HFF-Myc (cell line): ENCODE measurements at regions not wholly inside any gene's neighbourhood (a gene's known extent, or its start where the extent isn't known, plus 50 kb on each side); places are given as distances from the start of the nearest gene placed in this dataset.

Source experiments
- DNase-seq: peaks from one replicate; pipeline ENCODE4 v3.0.0-alpha.2; 2011; ENCODE audit warnings: low read depth; ENCODE audit errors: extremely low read depth
- H3K4me3 ChIP-seq: replicated peaks from 2 replicates; pipeline ENCODE4 v1.5.1; 2011; ENCODE audit warnings: low read depth, mild to moderate bottlenecking, control low read depth, low read length
- CTCF ChIP-seq: IDR thresholded peaks from 2 replicates; pipeline ENCODE4 v1.5.1; 2012; ENCODE audit warnings: mild to moderate bottlenecking, low read depth, low read length, control low read depth; ENCODE audit errors: missing control alignments

- DNase-seq = no peak
- H3K4me3 ChIP-seq = no peak overlapping the region
- no peak for TF ChIP-seq CTCF
Observed at GRCh38 chr10:125263551-125263950, 103.2 kb upstream of the CTBP2 start.

- TF ChIP-seq CTCF = no peak
- no peak overlapping the region for H3K4me3 ChIP-seq
- DNase-seq = no peak
Observed at GRCh38 chr10:125262920-125263319, 102.6 kb upstream of the CTBP2 start.

GRCh38 chr10:125262409-125262808 lies 102.0 kb upstream of the CTBP2 start:
- no peak for TF ChIP-seq CTCF
- DNase-seq = no peak
- no peak overlapping the region for H3K4me3 ChIP-seq

- TF ChIP-seq CTCF = no peak
- no peak overlapping the region for H3K4me3 ChIP-seq
- no peak for DNase-seq
Observed at GRCh38 chr10:125261491-125262186, 101.3 kb upstream of the CTBP2 start.

- no peak overlapping the region for H3K4me3 ChIP-seq
- TF ChIP-seq CTCF = no peak
- DNase-seq = no peak
Observed at GRCh38 chr10:125260260-125260659, 99.9 kb upstream of the CTBP2 start.

- no peak for DNase-seq
- H3K4me3 ChIP-seq = no peak overlapping the region
- TF ChIP-seq CTCF = no peak
Observed at GRCh38 chr10:125259651-125260050, 99.3 kb upstream of the CTBP2 start.

GRCh38 chr10:125258676-125259075 lies 98.3 kb upstream of the CTBP2 start:
- no peak for TF ChIP-seq CTCF
- DNase-seq = no peak
- H3K4me3 ChIP-seq = no peak overlapping the region
